ENCODE measurements at regions not wholly inside any gene's neighbourhood (a gene's known extent, or its start where the extent isn't known, plus 50 kb on each side); places are given as distances from the start of the nearest gene placed in this dataset.

GRCh38 chr20:4306206-4306605 lies 57.1 kb upstream of the ADRA1D start:
- peak in 12 of 58 donors; percentile 1 to 42 (median 6) for DNase-seq

GRCh38 chr20:4305091-4305490 lies 56.0 kb upstream of the ADRA1D start:
- no peak for DNase-seq

GRCh38 chr20:4304601-4305000 lies 55.5 kb upstream of the ADRA1D start:
- peak in 39 of 58 donors; percentile 2 to 72 (median 17) for DNase-seq

- DNase-seq: no peak
Measured at GRCh38 chr20:4303136-4303535, 54.0 kb upstream of the ADRA1D start.

- no peak for DNase-seq
Measured at GRCh38 chr20:4300921-4301320, 51.8 kb upstream of the ADRA1D start.

GRCh38 chr20:4300401-4300800 lies 51.3 kb upstream of the ADRA1D start:
- DNase-seq: no peak

GRCh38 chr20:4299773-4300172 lies 50.7 kb upstream of the ADRA1D start:
- peak in 1 of 58 donors; percentile 2 for DNase-seq

- DNase-seq: no peak
Measured at GRCh38 chr20:4299216-4299615, 50.1 kb upstream of the ADRA1D start.

Data from anterior cingulate cortex (tissue), 58 donors.